NCI-H2171 treated with DMSO at 0.1 percent for 48 hours (cell line): ENCODE measurements at regions not wholly inside any gene's neighbourhood (a gene's known extent, or its start where the extent isn't known, plus 50 kb on each side); places are given as distances from the start of the nearest gene placed in this dataset.
"Not testable (repeated sequence)": the region's sequence is repeated elsewhere in the genome, so short reads cannot be mapped to it uniquely, and the experiment has no call there.

Experiments
- DNase-seq: peaks from one replicate; lab custom pipeline; 2025; lab: John Stamatoyannopoulos, UW

GRCh38 chr12:131288765-131289695, 335.3 kb downstream of the ADGRD1 start:
- DNase-seq: not testable (repeated sequence)

DNA sequence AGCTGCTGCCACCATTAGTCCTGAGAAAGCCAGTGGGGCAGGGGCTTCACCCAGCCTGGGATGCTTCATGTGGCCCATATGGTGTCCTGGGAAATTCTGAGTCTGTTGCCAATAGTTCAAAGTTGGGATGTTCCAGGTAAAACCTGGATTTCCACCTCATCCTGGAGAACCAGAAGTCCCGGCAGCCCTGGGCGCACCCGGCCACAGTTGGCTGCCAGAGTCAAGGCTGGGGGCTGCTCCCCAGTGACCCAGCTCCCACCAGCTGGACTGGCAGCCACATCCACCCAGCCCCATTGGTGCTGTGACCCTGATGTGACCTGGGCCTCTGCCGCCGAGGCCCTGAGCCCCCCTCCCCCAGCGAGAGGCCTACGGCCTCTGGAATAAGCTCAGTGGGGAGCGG, 336.1 kb downstream of the ADGRD1 start:
- DNase-seq: not testable (repeated sequence)

- DNase-seq: no peak
Measured at GRCh38 chr12:131290255-131290959, 336.7 kb downstream of the ADGRD1 start.

- DNase-seq: not testable (repeated sequence)
Measured at GRCh38 chr12:131293071-131294015, 339.6 kb downstream of the ADGRD1 start.

GRCh38 chr12:131294716-131295115, 341.0 kb downstream of the ADGRD1 start:
- not testable (repeated sequence) for DNase-seq

DNA sequence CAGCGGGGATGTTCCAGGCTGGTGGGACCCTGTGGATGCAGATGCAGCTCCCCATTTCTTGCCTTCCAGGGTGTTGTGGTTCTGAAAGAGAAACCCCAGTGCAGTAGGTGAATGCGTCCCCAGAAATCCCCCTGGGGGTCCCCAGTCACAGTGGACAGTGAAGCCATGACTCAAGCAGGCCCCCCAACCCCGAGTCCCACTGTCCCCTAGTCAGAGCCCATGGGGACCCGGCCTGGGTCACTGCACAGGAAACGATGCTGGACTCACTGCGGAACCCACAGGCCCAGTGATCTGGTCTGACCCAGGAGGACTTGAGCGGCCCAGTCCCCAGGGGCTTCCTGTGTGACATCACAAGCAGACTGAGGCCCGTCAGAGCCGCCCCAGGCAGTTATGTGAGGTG, 341.4 kb downstream of the ADGRD1 start:
- DNase-seq: not testable (repeated sequence)

DNA sequence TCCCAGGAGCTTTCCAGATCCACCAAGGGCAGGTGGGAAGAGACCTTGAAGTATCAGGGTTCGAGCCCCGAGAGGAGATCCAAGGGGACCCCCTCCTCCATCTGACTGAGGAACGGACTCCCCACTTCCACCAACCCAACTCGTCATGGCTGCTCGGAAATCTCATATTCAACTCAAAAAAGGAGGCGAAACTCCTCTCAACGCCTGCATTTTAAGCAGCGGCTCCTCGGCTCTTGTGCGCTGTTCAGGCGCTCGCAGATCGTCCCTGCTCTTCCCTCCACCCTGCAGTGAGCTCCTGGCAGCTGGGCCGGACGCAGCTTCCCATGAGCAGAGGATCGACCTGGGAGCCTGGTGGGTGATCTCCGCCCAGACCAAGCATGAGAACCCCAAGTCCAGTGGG, 341.9 kb downstream of the ADGRD1 start:
- not testable (repeated sequence) for DNase-seq

DNA sequence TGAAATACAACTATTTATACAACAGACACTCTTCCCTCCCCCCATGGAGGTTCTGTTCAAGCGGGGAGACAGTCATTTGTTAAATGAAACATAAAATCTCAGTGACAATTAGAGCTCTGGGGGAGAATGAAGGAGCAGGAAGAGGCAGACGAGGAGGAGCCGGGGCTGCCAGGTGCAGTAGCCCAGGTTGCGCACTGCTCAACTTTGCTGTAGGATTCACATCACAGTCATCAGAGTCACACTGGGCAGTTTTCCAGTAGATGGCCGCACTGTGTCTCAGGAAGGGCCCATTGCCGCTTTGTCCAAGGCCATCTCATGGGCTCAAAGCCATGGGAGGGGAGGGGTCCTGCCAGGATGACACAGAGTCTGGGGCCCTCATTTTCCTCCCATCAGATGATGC, 342.4 kb downstream of the ADGRD1 start:
- DNase-seq: not testable (repeated sequence)

- not testable (repeated sequence) for DNase-seq
Measured at GRCh38 chr12:131296651-131297050, 342.9 kb downstream of the ADGRD1 start.

DNA sequence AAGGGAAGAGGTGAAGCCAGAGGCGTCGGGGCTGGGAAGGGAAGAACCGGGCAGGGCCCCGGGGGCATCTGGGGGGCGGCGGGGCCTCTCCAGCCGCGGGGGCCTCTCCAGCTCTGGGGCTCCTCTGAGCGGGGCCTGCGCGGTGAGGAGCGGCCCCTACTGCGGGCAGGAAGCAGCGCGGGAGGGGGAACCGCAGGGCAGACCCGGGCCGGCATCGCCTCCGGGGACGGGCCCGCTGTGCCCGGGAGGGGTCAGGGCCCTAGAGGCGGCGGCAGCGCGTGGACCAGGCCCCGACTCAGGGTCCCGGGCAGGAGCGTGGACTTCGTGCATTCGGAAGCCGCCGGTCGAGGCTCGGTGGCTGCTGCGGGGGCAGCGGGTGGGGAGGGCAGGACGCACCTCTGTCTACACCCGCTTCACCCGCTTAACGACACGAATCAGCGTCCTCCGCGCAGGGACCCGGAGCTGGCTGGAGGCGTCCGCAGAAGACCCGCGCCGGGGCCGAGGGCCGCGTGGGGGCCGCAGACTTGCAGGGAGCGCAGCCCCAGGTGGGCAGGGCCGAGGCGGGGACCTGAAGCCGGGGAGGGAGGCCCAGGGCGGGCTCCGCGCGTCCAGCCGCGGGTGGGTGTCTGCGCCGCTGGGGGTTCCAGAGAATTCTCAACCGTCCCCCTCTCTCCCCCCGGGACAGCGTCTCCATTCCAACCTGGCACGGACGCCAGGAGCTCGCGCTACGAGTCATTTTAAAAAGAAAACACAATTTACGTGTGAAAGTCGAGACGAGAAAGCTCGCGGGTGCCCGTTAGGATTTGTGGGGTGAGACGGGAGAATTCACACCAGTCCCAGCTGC, 345.0 kb downstream of the ADGRD1 start:
- not testable (repeated sequence) for DNase-seq

- not testable (repeated sequence) for DNase-seq
Measured at GRCh38 chr12:131299370-131299701, 345.6 kb downstream of the ADGRD1 start.

- DNase-seq: not testable (repeated sequence)
Measured at GRCh38 chr12:131303576-131303975, 349.9 kb downstream of the ADGRD1 start.

DNA sequence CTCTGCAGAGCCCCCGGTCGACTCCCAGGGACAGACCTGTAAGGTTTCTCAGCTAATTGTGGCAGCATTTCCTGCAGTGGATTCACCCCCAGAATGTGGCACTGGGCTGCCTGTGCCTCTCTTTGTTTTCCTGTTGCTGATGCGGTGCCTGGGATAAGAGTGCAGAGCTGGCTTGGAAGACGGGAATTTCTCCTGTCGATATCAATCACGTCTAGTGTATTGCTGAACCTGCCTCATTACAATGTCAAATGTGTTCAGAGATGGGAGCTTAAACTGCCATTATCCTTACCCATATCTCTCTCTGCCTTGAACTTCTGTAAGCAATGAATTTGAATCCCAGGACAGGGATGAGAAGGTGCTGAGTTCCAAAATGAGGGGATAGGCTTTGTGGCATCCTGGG, 350.9 kb downstream of the ADGRD1 start:
- not testable (repeated sequence) for DNase-seq

DNA sequence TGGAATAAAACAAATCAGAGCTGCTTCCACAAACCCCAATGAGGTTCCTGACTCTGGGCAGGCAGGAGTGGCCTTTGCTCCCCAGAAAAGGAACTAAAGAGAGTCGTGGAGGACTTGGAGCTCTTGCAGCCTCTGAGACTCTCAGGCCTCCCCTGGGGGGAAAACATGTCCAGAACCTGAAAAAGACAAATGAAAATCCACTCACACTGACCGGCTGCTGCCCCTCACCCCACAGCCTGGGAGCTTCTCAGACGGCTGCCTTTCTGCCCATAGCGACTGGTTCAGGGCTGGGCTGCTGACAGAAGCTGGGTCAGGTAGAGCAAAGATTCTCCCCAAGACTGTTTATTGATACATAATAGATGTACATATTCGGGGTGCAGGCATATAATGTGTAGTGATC, 356.0 kb downstream of the ADGRD1 start:
- no peak for DNase-seq

- not testable (repeated sequence) for DNase-seq
Measured at GRCh38 chr12:131310227-131310969, 356.7 kb downstream of the ADGRD1 start.

DNA sequence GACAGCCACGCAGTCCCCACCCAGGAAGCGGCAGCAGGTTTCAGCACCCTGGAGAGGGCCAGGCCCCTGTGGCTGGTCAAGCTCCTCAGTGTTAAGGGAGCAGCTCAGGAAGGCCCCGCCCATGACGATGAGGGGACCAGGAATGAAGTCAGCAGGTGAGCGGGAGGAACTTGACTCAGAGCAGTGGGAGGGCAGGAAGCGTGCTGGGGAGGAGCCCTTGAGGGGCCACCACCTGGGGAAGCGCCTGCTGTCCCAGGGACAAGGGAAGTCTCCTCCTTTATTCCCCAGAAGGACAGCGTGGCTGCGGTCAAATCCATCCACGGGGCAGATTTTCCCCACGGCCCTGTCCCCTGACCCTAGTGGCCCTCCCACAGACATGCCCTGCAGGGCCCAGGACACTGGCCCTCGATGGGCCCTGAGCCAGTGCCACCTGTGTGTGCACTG, 357.6 kb downstream of the ADGRD1 start:
- not testable (repeated sequence) for DNase-seq

DNA sequence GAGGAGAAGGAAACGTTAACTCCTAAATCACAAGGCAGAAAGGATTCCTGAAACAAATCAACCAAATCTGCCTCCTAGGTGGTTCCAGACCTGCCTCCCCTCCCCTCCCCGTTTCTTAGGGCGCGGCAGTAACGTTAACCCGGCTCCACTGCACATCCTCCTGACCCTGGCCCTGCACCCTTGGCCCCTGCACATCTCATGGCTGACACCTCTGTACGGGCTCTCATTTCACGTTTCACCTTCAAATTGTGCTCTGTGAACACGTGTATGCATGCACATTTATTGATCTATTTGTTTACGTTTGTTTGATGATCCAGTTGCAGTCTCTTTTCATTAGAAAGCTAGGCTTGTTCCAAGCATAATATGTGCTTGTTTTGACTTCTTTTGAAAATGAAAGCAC, 358.1 kb downstream of the ADGRD1 start:
- DNase-seq: no peak

- not testable (repeated sequence) for DNase-seq
Measured at GRCh38 chr12:131312382-131312781, 358.7 kb downstream of the ADGRD1 start.

GRCh38 chr12:131312793-131313545, 359.3 kb downstream of the ADGRD1 start:
- DNase-seq: no peak
